D721Med (cell line): ENCODE measurements at regions not wholly inside any gene's neighbourhood (a gene's known extent, or its start where the extent isn't known, plus 50 kb on each side); places are given as distances from the start of the nearest gene placed in this dataset.

ENCODE experiments used
- DNase-seq: peaks from one replicate; pipeline ENCODE4 v3.0.0; 2011; ENCODE audit warnings: low spot score; ENCODE audit not compliant: insufficient read length
- FAIRE-seq: peaks from 2 replicates; lab custom pipeline; 2011; peaks lifted over from hg19 to GRCh38; lab: Jason Lieb, UNC
- TF ChIP-seq, protein P1 (sequence below): IDR thresholded peaks from 2 replicates; pipeline ENCODE4 v1.5.1; 2012; ENCODE audit warnings: mild to moderate bottlenecking, control low read depth; ENCODE audit not compliant: insufficient read depth; ENCODE audit errors: missing control alignments

DNA sequence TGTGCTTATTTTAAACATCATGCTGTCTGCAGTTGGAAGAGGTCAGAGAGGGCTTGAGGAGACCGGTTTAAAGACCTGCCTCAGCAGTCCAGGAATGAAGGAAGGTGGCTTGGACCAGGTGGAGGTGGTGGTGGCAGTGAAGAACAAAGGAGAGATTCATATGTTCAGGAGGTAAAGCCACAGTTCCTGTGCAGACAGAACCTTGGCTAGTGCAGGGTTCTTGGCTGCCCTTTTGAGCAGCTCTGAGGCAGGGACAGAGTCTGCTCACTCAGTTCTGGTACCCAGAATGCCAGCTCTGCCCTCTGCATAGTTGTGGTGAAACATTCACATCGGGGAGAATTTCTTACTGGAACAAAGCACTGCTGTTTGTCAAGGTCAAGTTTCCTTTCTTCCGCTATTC is 669.7 kb upstream of the HS6ST1 start:
- no peak for DNase-seq
- no peak for FAIRE-seq

DNA sequence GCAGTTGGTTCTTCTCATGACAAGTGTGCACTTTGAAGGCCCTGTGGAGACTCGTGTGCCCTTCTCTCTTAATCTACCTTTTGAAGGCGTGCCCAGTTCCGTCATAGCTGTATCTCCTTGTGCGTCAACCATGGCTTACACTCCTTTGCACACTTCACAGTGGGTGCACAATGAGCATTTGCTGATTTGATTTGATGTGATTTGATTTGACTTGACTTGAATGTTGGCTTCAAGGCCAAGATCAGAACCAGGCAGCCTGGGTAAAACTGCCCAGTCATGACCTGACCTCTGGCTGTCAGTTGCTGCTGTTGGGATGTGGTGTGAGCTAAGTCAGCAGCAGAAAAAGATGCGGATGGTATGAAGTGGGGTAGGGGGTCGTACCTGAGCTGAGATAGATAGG is 670.3 kb upstream of the HS6ST1 start:
- DNase-seq: no peak
- no peak for FAIRE-seq
- TF ChIP-seq, protein P1, sequence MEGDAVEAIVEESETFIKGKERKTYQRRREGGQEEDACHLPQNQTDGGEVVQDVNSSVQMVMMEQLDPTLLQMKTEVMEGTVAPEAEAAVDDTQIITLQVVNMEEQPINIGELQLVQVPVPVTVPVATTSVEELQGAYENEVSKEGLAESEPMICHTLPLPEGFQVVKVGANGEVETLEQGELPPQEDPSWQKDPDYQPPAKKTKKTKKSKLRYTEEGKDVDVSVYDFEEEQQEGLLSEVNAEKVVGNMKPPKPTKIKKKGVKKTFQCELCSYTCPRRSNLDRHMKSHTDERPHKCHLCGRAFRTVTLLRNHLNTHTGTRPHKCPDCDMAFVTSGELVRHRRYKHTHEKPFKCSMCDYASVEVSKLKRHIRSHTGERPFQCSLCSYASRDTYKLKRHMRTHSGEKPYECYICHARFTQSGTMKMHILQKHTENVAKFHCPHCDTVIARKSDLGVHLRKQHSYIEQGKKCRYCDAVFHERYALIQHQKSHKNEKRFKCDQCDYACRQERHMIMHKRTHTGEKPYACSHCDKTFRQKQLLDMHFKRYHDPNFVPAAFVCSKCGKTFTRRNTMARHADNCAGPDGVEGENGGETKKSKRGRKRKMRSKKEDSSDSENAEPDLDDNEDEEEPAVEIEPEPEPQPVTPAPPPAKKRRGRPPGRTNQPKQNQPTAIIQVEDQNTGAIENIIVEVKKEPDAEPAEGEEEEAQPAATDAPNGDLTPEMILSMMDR: no peak

More for the DNA sequence above, 669.7 kb upstream of the HS6ST1 start:
- TF ChIP-seq, protein P1: no peak

DNA sequence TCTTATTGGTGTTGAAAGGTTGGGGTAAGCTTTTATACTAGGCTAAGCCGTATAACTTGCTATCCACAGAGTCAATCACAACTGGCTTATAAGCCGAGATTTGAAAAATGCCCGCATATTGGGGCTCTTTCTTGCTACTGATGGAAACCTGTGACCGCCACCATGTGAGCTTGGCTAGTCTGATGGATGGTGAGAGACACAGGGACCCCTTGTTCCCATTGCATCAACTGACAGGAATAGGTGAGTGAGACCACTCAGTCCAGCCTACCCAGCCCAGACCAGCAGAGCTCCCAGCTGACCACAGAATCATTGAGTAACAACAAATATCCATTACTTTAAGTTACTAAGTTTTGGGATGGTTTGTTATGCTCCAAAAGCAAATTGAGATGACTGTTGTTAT is 676.4 kb upstream of the HS6ST1 start:
- no peak for DNase-seq
- TF ChIP-seq, protein P1: no peak

DNA sequence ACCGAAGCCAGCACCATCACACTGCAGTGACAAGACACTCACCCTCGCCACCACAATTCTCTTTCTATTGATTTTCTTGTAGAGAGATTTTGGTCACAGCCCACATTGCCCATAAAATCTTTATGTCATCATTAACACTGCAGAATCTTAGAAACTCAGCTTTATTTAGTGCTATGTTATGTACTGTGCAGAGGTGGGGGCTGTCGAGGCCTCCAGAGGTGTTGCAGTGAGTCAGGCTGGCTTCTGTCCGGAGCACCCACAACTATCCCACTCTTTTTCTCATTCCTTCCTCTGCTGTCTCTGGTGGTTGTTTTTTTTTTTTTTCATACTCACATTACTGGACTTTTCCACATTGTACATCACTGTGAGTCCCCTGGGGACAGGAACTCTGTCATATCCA is 677.4 kb upstream of the HS6ST1 start:
- no peak for FAIRE-seq
- no peak for DNase-seq
- TF ChIP-seq, protein P1: no peak

More for the DNA sequence above, 676.4 kb upstream of the HS6ST1 start:
- FAIRE-seq: no peak

DNA sequence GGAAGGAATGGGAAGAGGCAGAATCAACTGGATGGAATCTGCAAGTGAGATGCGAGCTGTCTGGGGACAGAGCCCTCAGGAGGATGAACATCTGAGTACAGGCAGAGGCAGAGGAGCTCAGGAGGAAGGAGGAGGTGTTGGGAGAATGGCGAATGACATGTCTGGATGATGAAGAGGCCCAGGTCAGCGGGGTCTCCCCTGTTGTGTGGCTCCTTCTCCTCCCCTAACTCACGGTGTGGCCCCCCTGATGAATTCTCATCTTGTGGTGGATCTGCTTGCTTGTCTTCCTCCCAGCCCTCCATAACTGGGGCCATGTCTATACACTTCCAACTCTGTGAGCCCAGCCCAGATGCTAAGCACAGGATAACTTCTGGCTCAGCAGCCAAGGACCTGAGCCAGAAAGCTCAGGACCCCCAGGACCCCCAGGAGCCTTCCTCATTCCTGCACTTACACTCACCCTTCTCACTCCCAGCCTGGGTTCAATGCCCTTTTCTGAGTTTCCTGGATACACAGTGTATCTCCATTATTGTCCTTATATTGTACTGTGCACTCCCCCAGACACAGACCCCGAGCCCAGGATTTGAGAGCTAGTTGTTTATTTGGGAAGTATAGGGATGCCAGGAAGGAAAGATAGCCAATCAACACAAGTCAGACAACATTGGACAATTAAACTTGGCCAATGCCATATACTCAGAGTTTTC is 678.6 kb upstream of the HS6ST1 start:
- no peak for FAIRE-seq
- DNase-seq: no peak
- TF ChIP-seq, protein P1: no peak

DNA sequence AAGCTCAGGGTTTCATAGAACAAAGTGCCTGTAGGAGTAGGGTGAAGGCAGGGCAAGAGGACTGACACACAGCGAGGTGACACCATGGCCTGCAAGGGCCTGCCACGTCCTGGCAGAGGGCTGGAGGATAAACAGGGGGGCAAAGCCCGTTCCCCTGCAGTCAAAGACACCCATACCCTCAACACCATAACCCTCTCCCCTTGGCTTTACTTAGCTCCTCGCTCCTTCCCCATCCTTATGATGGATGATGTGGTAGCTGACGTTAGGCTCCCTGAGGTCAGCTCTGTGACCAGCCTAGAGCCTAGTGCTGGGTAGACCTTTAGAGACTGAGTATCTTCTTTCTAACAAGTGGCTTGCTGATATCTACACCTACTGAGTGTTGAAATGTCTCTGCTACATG is 683.3 kb upstream of the HS6ST1 start:
- TF ChIP-seq, protein P1: no peak
- FAIRE-seq (no peak), DNase-seq (no peak)

DNA sequence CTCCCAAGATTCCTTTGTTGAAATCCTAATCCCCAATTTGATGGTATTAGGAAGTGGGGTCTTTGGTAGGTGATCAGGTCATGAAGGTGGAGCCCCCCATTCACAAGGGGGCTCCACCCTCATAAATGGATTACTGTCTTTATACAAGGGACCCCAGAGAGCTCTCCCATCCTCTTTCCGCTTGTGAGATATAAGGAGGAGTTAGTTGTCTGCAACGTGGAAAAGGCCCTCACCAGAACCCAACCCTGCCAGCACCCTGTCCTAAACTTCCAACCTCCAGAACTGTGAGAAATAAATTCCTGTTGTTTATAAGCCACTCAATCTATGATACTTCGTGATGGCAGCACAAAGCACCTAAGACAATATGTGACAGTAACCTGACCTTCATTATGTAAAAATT is 684.1 kb upstream of the HS6ST1 start:
- TF ChIP-seq, protein P1: no peak
- FAIRE-seq: no peak
- no peak for DNase-seq
